HG02588 (cell line): ENCODE measurements at regions not wholly inside any gene's neighbourhood (a gene's known extent, or its start where the extent isn't known, plus 50 kb on each side); places are given as distances from the start of the nearest gene placed in this dataset.

Experiments
- ATAC-seq: cut with Tn5 transposase; IDR thresholded peaks from one replicate; pipeline ENCODE4 v1.9.1; 2021; ENCODE audit warnings: mild to moderate bottlenecking, moderate library complexity; ENCODE audit not compliant: unreplicated experiment

DNA sequence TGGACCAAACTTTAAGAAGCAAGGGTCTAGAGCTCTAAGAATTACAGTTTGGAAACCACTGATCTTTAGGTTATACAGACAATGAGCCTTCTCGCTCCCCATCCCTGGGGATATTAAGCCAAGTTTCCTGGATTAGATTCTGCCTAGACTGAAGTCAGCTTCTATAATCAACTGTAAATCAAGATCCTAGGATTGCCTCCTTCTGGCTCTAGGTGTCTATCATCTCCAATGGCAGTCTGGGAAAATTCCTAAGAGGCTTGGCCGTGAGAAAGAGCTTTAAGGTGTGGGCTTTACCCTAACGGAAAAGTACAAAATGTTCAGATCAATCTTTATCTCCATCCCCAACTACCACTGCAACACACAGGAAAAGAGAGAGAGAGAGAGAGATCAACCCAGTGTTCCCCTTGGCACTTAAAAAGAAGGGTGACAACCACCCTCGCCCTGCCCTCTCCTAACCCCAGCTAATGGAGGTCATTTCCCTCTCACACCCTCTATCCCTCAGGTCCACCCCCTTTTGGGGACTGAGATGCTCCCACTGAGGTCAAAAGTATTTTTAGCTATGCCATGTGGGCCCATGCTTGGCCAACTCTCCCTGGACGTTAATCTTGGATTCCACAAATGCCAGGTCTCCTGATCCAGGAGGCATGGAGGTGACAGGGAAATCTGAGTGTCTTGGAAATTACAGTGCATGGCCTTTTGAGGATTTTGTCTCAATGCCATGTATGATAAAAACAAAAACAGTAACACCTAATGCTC, 202.8 kb upstream of the BCL6 start:
- no peak for ATAC-seq

DNA sequence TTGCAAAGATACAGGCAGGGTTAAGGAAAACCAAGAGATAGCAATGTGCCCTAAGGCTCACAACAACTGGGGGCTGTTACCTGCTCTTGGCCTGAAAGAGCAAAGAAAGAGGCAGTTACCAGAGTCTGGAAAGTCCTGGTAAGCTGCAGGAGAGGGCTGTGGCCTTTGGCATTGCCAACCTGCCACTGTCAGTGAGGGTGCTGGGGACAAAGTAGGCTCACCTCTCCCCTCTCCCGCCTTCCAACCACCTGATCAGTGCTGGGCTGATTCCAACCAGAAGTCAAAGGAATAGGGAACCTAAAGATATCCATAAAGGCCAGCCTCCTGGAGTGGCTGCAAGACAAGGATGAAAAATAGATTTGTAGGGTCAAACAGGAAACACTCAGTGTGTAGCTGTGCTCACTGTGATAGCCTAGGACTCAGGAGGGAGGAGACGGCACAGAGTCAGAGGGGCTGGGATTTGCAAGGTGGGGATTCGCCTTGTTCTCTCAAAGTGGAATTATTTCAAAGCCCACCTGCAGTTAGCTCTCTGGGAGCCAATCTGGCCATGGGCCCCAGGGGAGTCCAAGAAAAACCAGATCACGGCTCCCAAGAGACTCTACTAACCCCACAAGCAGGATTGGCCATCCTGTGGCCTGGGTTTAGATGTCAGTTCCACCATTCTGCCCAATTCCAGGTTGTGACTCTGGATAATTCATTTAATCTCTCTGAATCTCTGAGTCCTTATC, 204.0 kb upstream of the BCL6 start:
- no peak for ATAC-seq

DNA sequence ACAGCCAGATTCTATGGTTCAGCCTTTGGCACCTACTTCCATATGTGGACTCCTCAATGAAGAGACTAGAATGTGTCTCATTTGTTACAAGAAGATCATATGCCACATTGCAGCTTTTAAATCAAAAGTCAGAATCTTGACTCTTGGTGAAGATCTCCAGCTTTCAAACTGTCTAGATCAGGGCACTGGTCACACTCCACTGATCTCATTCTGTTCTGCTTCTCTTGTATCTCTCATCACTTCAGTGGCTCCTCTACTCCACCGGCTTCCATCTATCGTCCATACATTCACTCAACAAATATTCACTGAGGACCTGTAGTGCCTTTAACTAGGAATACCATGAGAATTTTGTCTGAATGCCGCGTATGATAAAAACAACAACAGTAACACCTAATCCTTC, 203.3 kb upstream of the LPP start:
- ATAC-seq, result no peak

DNA sequence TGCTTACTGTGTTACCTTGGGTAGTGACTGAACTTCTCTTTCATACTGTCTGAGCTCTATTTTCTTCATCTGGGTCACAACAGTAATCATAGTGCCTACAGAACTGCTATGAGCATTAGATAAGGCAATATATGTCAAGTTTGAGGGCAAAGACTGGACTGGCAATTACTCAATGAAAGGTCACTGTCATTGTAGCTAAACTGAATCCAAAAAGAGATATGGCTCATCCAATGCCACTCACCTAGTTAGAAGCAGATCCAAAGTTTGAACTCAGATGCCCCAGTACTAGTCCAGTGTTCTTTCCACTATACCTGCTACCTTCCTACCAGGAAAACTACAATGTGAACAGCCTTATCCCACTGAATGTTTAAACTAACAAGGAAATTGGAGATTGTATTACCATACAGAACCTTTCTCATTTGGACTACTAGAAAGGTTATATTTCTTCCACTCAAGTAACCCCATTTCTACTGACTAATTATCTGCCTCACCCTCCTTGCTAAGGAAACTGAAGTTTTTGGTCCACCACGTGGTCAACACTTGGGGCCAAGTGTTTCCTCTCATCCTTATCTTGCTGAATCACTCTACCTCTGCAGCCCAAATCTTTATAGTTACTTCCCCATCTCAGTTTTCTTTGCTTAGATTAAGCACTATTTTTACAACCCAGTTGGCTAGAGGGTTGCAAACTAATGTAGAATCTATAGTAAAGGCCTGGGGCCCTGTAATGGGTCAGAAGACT, 202.3 kb upstream of the LPP start:
- no peak for ATAC-seq

DNA sequence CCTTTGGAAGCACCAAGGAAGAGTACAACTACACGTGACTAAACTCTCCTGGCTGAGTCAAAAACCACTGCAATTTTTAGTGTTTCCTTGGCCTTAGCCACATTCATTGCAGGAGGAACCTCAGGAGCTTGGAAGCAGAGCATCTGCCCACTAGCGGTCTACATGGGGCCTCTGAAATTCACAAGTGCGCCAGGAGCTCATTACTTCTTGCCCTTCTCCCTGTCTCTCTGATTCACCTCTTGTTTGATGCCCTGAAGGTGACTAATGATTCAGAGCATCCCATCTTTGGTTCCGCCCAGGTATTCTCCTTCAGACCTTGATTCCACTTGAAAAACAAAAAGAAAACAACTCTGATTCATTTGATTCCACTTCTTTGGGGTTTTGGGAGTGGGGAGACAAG, 201.1 kb upstream of the LPP start:
- ATAC-seq, result no peak

DNA sequence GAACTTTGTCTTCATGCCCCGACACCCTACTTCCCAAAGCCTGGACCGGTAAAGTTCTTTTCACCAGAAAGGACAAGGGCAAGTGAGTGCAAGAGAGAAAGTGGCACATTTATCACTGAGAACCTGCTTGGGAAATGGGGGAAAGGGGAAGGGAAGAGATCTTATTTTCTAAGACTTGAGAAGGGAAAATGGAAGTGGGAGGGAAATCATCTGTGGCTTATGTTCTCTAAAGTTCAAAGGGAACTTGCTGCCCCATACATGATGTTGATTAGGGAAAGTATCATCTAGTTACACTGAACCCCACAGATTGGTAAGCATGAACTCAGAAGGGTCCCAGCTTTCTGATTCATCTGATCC, 199.5 kb upstream of the LPP start:
- ATAC-seq, result no peak

DNA sequence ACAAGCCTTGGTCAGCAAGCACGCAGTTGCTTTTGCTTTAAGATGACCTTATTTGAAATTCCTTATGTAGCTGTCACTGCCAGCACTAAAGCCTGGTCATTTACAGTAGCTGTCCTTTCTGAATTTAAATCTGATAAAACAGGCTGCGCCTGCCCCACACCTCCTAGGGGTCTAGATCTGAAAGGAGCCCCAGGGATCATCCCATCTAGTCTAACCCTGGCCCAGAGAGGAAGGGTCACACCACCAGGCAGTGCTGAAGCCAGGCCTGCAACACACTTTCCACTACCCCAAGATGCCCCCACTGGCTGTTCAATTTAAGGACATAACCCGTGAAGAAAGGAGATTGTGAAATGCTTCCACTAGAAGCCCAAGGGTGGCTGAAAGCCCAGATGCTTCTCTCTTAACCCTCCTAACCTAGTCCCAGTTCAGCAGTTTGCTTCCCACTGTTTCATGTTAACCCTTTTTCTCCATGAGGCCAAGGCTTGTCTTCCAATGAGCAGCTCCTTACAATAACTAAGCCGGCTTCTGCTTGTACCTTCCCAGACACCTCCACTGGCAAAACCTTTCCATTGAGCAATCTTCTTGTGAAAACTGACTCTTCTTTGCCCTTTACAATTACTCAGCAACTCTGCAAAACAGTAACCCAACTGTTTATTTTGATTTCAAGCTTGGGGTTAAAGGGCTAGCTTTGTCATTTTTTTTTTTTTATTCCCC, 198.9 kb upstream of the LPP start:
- no peak for ATAC-seq

DNA sequence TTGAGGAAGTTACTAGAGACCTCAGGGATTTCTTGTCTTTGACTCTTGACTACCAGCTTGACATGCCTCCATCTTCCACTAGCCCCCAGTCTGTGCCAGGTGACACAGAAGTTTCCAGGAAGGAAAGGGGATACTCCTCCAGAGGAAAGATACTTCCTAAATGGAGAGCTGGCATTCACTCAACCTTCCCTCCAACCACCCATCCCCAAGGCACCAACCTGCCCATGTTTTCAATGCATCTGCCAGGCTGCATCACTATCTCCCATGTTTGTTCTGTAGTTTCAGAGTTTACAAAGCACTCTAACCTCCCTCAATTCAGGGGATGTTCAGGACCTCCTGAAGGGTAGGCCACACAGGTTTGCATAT, 198.4 kb upstream of the LPP start:
- no peak for ATAC-seq

DNA sequence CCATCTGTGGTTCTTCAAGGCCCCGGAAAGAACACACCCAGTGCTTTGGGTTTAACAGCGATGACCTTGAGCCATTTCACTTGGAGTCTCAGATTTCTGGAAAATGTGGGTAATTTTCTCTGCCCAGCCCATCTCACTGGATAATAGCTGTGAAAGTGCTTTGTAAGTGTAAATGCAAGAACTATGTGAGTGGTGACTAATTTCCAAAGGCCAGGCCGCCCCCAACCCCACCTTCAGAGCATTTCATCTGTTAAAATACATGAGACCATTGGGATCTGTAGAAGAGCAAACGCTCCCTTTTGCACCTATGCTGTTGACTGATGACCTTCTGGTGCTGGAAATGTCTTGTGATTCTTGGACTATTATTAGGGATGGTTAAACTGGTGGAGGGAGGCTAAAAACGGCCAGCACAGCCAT, 196.8 kb upstream of the LPP start:
- ATAC-seq, result no peak

DNA sequence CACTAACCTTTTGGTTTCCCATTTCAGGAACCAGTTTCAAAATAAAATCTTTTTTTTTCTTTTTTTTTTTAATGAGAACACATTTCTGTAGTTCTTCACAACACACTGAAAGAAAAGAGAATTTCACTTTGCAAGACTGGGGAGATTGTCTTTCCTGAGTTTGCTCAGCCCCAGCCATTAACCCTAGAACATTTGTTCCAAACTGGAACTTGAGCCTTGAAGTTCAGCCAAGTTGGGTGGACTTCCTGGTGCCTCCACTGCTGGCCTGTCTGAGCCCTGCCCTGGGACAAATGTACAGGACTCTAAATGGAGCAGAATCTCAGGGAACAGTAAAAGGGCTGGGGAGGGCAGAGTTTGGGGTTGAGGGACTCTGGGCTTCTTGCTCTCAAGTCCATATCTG, 196.4 kb upstream of the LPP start:
- ATAC-seq, result no peak

DNA sequence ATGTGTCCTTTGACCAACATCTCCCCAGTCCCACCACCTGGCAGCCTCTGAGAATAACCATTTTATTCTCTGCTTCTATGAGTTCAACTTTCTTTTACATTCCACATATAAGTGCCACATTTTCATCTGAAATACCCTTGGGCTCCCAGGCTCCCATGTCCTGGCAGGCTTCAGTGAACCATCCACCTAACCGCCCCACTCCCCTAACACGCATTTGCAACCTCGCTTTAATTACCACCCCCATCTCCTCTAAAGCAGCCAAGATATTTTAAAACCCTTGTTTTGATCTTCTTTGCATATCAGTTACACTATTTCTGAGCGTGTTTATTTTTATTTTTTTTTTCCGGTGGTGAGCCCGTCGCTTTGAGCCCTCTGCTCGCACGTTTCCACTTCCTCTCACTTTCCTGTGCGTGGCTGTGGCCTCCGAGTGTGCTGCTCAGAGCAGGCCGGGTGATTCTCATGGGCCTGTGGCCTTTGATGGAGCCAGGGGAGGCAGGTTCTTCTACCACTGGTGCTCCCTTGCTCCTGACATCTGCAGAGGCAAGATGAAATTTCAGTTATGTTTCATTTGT, 195.4 kb upstream of the LPP start:
- no peak for ATAC-seq

DNA sequence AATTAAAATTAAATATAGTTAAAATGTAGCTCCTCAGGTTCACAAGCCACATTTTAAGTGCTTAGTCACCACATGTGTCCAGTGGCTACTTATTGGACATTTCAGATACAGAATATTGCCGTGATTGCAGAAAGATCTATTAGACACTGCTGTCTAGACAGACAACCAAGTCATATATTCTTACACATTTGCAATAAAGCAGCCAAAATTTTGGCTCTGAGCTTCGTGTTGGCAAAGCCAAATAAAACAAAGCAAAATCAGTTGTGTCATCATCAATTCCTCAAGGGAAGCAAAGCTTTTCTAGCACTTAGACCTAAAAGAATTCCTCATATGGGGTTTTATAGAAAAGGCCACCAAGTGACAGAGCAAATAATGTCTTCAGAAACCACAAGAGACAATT, 193.1 kb upstream of the LPP start:
- no peak for ATAC-seq

DNA sequence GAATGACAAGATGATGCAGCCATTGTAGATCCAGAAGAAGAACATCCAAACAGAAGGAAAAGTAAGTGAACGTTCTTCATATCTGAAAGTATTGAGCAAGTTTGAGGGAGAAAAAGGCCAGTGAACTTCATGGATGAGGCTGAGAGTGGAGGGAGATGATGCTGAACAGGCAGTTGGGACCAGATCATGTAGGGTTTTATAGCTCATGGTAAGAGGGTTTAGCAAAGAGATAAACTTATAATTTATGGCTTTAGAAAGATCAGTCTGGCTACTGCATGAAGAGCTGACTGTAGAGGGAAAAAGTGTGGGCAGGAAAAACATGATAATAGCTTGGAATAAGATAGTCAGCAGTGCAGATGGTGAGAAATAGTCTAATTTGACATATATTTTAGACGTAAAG, 192.6 kb upstream of the LPP start:
- ATAC-seq, result no peak

DNA sequence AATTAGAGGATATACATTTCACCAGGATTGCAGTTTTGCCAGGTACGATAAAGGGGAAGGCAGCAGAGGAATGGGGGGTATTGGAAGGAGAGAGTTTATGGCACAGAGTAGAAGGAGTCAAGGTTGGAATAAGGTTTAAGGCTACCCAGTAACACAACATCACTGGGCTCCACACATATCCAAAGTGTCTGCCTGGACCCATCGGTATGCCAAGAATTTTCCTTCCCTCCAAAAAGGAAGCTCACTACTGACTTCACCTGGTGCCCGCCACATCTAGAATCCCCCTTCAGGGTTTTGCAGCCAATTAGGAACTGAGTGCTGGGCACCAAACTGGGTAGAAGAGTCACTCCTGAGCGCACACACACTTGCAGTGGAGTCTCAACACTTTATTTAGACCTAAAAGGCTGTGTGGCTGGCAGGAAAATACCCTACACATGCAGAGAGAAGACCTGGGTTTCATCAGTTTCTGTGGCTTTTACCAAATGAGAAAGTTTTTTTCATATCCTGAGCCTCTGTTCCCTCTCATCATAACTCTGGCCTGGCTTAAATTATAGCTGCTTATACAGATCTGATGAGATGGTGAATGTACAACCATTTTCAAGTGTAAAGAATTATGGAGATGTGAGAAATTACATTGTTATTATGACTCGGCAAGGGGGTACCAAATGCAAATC, 190.8 kb upstream of the LPP start:
- ATAC-seq, result no peak

DNA sequence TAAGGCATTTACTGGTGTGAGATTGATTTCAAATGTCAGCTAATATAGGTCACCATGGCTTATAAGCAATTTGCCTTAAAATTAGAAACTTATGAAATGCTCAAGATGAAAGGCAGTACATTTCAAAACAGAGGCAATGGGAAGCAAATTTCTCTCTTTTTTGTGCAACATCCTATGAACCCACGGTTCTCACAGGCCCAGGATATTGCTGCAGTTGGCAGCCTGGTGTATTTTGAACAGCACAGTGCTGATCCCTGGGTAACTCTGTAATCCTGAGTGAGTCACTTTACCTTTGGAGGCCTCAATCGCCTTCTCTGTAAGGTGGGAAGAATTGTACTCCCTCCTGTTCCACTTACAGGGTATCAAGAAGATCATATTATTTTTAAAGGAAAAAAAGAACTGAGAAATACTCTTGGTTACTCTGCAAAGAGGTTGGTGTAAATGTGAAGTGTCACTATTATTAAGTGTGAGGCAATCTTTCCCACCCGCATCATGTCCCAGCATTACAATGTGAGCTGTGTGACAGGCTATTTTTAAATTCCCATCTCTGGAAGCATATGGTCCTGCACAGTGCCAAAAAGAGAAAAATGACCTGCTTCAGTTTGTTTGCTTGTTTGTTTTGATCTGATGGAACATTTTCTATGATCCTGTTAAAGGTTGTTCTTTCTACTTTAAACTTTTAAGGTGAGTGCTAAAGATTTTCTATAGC, 190.1 kb upstream of the LPP start:
- no peak for ATAC-seq

DNA sequence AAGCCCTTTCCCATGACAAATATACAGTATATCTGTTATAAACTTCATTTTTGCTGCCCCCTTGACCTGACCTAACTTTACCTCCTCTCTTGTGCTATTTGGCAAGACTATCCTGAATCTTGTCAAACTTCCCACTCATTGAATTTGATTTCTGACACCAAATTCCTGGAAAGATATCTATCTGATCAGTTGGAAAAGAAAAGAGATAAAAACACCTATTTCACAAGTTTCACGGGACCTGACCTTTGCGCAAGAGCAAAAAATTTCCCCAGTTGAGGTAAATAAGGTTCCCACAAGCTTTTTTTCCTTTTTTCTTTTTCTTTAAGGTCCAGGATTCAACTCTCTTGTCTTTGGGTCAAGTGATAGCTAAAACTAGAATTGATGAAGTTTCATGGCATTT, 189.2 kb upstream of the LPP start:
- no peak for ATAC-seq

DNA sequence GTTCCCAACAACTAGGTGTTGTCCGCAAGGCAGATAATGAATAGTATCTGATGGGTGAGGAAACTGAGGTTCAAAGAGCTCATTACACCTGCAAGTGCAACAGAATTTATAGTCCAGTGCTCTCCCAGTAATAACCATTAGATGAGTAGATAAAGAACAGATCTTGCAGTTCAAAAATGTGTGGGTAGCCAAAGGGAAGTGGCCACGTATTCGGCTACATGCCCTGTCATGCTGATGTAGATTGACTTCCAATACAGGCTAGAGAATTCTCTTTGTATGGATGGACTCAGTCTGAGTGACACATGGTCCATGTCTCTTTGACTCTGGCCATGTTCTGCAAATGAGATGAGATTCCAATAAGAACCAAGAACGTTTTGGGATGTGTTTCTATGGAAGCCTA, 187.9 kb upstream of the LPP start:
- ATAC-seq, result no peak

DNA sequence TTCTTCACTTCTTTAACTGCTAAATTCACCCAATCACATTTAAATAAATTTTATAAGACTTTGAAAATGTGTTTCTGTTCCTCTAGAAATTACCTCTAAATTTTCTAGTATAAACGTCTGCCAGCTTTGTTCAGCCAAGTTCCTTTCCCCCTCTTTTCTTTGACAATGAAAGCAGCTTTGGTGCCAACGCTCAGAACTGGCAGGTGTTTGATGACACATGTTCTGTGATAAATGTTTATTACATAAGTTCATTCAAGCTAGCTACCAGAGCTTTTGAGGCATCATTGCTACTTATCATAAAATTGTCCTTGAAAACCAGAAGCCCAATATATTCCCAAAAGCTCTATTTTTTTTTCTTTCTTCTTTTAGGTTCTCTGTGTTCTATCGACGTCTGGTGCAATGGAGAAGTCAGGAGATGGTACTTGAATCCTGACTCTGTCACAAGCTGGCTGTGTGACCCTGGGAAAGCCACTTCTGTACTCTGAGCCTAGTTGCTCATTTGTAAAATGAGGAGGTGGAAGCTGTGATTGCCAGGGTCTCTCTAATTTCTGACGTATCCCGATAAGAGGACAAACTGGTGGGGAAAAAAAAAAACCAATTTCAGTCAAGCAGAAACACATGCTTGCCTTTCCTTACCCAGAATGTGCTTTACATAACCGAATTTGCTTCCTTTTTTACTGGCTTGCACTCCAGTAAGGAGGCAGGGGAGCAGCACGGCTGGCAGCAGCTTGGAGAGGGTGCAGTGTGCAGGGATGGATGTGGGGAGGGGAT, 187.1 kb upstream of the LPP start:
- ATAC-seq, result no peak

DNA sequence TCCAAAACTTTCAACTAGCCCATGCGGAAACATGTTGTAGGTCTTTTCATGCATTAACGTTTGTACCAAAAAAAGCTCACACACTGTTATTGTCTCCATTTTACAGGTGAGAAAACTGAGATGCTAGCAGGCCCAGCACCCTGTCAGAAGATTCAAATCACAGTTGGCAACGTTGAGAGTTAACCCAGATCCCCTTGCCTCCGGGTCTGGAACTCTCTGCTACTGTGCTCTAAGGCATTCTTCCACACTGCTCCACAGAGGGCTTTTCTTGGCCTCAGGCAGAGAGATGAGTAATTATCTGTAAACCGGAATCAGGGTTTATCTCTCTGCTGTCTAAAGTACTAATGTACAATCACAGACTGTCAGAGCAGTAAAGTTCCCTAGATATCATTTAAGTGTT, 186.0 kb upstream of the LPP start:
- ATAC-seq, result no peak
